Right atrium auricular region (tissue), 2 donors: ENCODE measurements at regions not wholly inside any gene's neighbourhood (a gene's known extent, or its start where the extent isn't known, plus 50 kb on each side); places are given as distances from the start of the nearest gene placed in this dataset.
"Not testable (repeated sequence)": the region's sequence is repeated elsewhere in the genome, so short reads cannot be mapped to it uniquely, and the experiment has no call there.

Experiments used
- DNase-seq: peaks from one replicate; pipeline ENCODE4 v3.0.0-alpha.2; 2019; ENCODE audit warnings: low spot score
- H3K27ac ChIP-seq, 2 donors: fragments of 200-600 bp; sonication (generic); 1 replicate in 1 of 2; 2 replicates in 1 of 2; pipeline ENCODE4 v1.5.1; 2016 to 2019
- H3K27me3 ChIP-seq, 2 donors: fragments of 200-600 bp; sonication (generic); one replicate each; pipeline versions ENCODE4 v1.5.1 to v1.6.0; 2017 to 2019
- H3K36me3 ChIP-seq: fragments of 200-600 bp; sonication (generic); one replicate; pipeline ENCODE4 v1.5.1; 2016
- H3K4me1 ChIP-seq, 2 donors: fragments of 200-600 bp; sonication (generic); one replicate each; pipeline versions ENCODE4 v1.5.1 to v1.6.0; 2017 to 2019
- H3K4me3 ChIP-seq, 2 donors: fragments of 200-600 bp; sonication (generic); 1 replicate in 1 of 2; 2 replicates in 1 of 2; pipeline ENCODE4 v1.5.1; 2017 to 2019; ENCODE audit warnings: mild to moderate bottlenecking in 1 of 2, moderate library complexity in 1 of 2
- H3K9me3 ChIP-seq, 2 donors: fragments of 200-600 bp; sonication (generic); one replicate each; pipeline ENCODE4 v1.5.1; 2019
- TF ChIP-seq, protein P1 (sequence below), 2 donors: fragments of 200-600 bp; sonication (generic); IDR thresholded peaks; one replicate each; pipeline ENCODE4 v1.5.1; 2019; ENCODE audit warnings: antibody characterized with exemption in 2 of 2

DNA sequence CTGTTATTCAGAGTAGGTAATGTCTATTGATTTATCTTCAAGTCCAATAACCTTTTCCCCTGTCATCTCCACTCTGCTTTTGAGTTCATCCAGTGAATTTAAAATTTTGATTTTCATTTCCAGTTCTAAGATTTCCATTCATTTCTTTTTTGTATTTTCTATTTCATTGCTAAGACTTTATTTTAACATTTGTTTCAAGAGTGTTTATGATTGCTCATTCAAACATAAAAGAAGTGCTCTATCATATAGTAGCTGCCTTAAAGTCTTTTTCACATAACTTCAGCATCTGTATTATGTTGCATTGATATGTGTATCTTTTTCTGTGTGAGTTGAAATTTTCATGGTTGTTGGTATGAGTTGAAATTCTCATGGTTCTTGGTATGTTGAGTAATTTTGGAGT lies 341.6 kb downstream of the SOX4 start:
- H3K4me1 ChIP-seq: no peaks in the 10 kb centered on the region
- no peaks in the 10 kb centered on the region for H3K36me3 ChIP-seq
- TF ChIP-seq, protein P1, sequence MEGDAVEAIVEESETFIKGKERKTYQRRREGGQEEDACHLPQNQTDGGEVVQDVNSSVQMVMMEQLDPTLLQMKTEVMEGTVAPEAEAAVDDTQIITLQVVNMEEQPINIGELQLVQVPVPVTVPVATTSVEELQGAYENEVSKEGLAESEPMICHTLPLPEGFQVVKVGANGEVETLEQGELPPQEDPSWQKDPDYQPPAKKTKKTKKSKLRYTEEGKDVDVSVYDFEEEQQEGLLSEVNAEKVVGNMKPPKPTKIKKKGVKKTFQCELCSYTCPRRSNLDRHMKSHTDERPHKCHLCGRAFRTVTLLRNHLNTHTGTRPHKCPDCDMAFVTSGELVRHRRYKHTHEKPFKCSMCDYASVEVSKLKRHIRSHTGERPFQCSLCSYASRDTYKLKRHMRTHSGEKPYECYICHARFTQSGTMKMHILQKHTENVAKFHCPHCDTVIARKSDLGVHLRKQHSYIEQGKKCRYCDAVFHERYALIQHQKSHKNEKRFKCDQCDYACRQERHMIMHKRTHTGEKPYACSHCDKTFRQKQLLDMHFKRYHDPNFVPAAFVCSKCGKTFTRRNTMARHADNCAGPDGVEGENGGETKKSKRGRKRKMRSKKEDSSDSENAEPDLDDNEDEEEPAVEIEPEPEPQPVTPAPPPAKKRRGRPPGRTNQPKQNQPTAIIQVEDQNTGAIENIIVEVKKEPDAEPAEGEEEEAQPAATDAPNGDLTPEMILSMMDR (IDR thresholded peaks at IDR 0.05): no peak
- no peaks in the 10 kb centered on the region for H3K27me3 ChIP-seq
- peaks cover 0 to 7% of the 10 kb centered on the region in 2 donors for H3K9me3 ChIP-seq
- no peak overlapping the region for H3K4me3 ChIP-seq
- DNase-seq: no peak
- no peak overlapping the region for H3K27ac ChIP-seq

DNA sequence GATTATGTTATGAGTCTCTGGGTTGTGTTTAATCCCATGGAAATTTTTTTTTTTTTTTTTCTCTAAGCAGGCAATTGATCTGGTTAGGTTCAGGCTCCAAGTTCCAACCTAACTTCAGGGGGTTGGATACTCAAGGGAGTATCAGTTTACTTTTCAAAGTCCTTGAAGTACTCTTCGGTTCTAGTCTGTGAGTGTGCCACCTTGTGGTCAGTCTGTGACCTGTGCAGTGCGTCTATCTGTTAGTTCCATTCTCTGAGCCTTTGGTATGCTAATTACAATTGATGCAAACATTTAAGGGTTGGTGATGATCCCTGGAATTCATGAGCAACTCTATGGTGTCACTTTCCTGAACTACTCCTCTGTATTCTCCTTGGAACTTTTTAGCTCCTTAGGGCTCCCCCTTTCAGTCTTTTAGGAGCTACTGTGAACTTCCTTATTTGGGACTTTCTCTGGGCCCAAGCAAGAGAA lies 342.0 kb downstream of the SOX4 start:
- H3K4me1 ChIP-seq: no peaks in the 10 kb centered on the region
- H3K27me3 ChIP-seq: no peaks in the 10 kb centered on the region
- no peak for DNase-seq
- no peak overlapping the region for H3K27ac ChIP-seq
- H3K36me3 ChIP-seq: no peaks in the 10 kb centered on the region
- H3K9me3 ChIP-seq: peaks cover 0 to 5% of the 10 kb centered on the region in 2 donors
- no peak overlapping the region for H3K4me3 ChIP-seq
- TF ChIP-seq, protein P1 (IDR thresholded peaks at IDR 0.05): peak; percentile 36 to 63

DNA sequence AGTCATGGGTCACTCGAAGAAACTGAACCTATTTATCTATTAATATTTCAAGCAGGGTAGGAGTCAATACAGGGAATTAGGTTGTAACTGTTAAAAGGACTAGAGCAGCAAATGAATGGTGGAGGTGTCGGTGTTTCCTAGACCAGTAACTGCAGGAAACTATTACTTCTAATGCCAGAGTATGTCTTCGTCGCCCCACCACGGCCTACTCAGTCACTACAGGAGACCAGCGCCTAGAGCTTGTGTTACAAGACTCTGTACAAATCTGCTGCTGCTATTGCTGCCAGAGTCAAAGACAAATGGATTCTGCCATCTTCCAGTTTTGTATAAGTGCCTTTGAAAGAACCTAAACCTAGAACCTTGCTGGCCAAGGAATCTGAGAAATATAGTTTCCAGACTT lies 343.9 kb downstream of the SOX4 start:
- Histone ChIP-seq H3K4me1 (no peaks in the 10 kb centered on the region), H3K4me3 (no peak overlapping the region), H3K9me3 (no peaks in the 10 kb centered on the region), H3K36me3 (no peaks in the 10 kb centered on the region), H3K27ac (no peak overlapping the region), H3K27me3 (no peaks in the 10 kb centered on the region)
- no peak for DNase-seq
- TF ChIP-seq, protein P1 (IDR thresholded peaks at IDR 0.05): no peak

DNA sequence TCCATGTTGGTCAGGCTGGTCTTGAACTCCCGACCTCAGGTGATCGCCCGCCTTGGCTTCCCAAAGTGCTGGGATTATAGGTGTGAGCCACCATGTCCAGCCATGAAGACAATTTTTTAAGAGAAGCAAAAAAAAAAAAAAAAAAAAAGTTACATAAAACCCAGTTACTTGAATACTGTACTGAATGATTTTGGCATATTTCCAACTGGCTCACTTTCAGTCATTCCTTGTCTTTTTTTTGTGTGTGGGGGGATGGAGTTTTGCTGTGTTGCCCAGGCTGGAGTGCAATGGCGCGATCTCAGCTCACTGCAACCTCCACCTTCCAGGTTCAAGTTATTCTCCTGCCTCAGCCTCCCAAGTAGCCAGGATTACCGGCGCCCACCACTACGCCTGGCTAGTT lies 345.5 kb downstream of the SOX4 start:
- H3K36me3 ChIP-seq, H3K27ac ChIP-seq, H3K9me3 ChIP-seq, H3K27me3 ChIP-seq, DNase-seq, H3K4me1 ChIP-seq, H3K4me3 ChIP-seq: not testable (repeated sequence)

DNA sequence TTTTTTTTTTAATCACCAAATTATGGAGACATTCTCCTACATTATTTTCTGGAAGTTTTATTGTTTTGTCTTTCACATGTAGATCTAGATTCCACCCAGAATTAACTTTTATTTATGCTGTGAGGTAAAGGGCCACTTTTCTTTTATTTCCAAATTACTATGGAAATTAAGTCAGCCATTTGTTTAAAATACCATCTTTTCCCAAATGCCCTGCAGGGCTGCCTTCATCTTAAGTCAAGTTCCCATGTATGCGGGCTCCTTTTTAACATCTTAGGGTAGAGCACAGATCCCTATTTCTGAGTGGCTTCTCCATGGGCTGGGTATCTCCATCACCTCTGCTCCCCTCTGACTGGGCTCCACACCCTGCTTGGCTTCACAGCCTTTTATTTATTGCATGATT lies 348.4 kb downstream of the SOX4 start:
- Histone ChIP-seq H3K9me3 (no peaks in the 10 kb centered on the region), H3K4me3 (no peak overlapping the region), H3K27me3 (no peaks in the 10 kb centered on the region), H3K27ac (no peak overlapping the region), H3K36me3 (no peaks in the 10 kb centered on the region), H3K4me1 (no peaks in the 10 kb centered on the region)
- TF ChIP-seq, protein P1 (IDR thresholded peaks at IDR 0.05): no peak
- no peak for DNase-seq

DNA sequence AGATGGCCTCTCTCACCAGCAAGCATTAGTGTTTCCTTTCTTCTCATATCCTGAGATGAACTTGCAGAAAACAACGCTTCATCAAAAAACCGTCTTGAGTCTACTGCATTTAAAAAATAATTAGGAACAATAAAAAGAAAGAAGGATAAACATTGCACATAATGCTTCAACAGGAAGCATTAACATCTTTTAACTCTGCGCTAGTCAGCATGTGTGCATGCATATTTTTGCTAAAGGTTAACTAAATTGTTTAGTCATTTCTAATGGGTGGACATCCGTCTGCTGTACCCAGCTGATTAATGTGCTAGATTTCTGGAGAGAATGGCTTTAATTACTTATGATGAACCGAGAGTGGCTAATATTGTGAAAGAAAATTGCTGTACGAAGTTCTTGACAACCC lies 349.3 kb downstream of the SOX4 start:
- TF ChIP-seq, protein P1 (IDR thresholded peaks at IDR 0.05): no peak
- DNase-seq: no peak

More for the DNA sequence above, 349.3 kb downstream of the SOX4 start:
- H3K27me3 ChIP-seq: no peaks in the 10 kb centered on the region
- no peak overlapping the region for H3K27ac ChIP-seq
- H3K9me3 ChIP-seq: no peaks in the 10 kb centered on the region
- H3K4me3 ChIP-seq: no peak overlapping the region
- no peaks in the 10 kb centered on the region for H3K36me3 ChIP-seq
- H3K4me1 ChIP-seq: no peaks in the 10 kb centered on the region
